ENCODE measurements at regions not wholly inside any gene's neighbourhood (a gene's known extent, or its start where the extent isn't known, plus 50 kb on each side); places are given as distances from the start of the nearest gene placed in this dataset.

GRCh38 chr14:84554136-84554535 is 975.8 kb upstream of the FLRT2 start:
- DNase-seq (ENCODE audit: low spot score in 2 of 2) = no peak
- intact Hi-C loops (cut with DNase I; ENCODE audit: low total_unique reads) = no loop called here
- no peak for TF ChIP-seq POLR2A (IDR thresholded peaks at IDR 0.05)
- TF ChIP-seq CTCF (IDR thresholded peaks at IDR 0.05) = no peak
- H3K4me3 ChIP-seq (ENCODE audit: low read depth, poor library complexity, severe bottlenecking) = no peak overlapping the region
- 80 to 84% methylated on average over 3 of the region's 3 CpGs for WGBS, 2 donors

GRCh38 chr14:84555493-84555892 is 974.5 kb upstream of the FLRT2 start:
- intact Hi-C loops (cut with DNase I; ENCODE audit: low total_unique reads) = no loop called here
- H3K4me3 ChIP-seq (ENCODE audit: low read depth, poor library complexity, severe bottlenecking) = no peak overlapping the region
- 90% methylated on average over 2 of the region's 2 CpGs for WGBS, 2 donors
- DNase-seq (ENCODE audit: low spot score in 2 of 2) = no peak
- TF ChIP-seq CTCF (IDR thresholded peaks at IDR 0.05) = no peak
- no peak for TF ChIP-seq POLR2A (IDR thresholded peaks at IDR 0.05)

GRCh38 chr14:84566109-84566508 is 963.8 kb upstream of the FLRT2 start:
- no peak for TF ChIP-seq POLR2A (IDR thresholded peaks at IDR 0.05)
- intact Hi-C loops (cut with DNase I; ENCODE audit: low total_unique reads) = no loop called here
- 92 to 96% methylated on average over 6 of the region's 6 CpGs for WGBS, 2 donors
- DNase-seq (ENCODE audit: low spot score in 2 of 2) = no peak
- H3K4me3 ChIP-seq (ENCODE audit: low read depth, poor library complexity, severe bottlenecking) = no peak overlapping the region

DNA sequence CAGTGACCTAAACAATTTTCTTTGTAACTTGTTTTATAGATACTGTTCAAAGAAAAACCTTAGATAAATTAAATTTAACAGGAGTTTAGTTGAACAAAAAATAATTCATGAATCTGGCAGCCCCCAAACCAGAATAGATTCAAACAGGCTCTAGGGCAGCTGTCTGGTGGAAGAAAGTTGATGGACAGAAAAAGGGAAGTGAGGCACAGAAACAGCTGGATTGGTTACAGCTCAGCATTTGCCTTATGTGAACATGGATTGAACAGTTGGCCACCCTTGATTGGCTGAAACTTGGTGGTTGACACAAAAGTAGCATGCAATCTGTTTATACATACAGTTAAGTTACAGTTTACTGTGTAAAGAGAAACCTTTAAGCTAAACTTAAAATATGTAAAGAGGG is 954.3 kb upstream of the FLRT2 start:
- intact Hi-C loops (cut with DNase I; ENCODE audit: low total_unique reads) = no loop called here
- no peak overlapping the region for H3K4me3 ChIP-seq (ENCODE audit: low read depth, poor library complexity, severe bottlenecking)
- TF ChIP-seq CTCF (IDR thresholded peaks at IDR 0.05) = no peak
- TF ChIP-seq POLR2A (IDR thresholded peaks at IDR 0.05) = no peak
- no peak for DNase-seq (ENCODE audit: low spot score in 2 of 2)

DNA sequence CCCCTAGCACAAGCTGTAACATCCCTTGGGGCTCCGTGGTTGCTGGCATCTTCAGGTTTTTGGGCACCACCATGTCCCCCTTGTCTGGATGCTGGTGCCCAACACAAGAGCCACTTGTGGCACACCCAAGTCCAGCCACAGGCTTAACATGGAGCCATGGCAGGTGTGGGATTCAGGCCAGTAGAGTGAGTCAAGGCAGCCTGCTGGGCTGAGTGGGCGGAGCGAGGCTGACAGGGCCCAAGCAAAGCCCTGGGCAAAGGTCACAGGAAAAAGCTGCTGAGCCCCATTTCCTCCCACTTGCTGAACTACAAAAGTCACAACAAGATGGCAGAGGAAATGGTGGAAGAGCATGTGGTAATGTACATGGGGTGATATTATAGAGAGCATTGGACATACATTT is 950.7 kb upstream of the FLRT2 start:
- WGBS, 2 donors = 94 to 99% methylated on average over 3 of the region's 3 CpGs

DNA sequence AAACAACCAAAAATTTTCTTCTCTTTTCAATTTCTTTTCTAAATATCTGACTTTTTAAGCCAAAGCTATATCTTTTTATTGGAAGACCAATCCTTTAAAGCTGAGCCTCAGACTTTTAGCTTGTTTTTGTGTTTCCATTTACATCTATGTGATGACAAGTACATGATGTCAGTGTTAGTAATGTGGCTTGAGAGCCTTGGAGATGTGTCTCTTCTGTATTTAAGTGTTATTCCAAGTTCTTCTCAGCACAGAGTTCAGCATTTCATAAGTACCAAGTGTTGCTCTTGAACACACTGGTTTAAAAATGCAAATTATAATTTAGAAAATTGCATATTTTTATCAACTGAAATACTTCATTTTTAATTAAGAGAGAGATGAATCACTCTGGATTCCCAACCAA is 948.9 kb upstream of the FLRT2 start:
- DNase-seq (ENCODE audit: low spot score in 2 of 2) = no peak
- no peak for TF ChIP-seq POLR2A (IDR thresholded peaks at IDR 0.05)
- TF ChIP-seq CTCF (IDR thresholded peaks at IDR 0.05) = no peak
- H3K4me3 ChIP-seq (ENCODE audit: low read depth, poor library complexity, severe bottlenecking) = no peak overlapping the region
- intact Hi-C loops (cut with DNase I; ENCODE audit: low total_unique reads) = no loop called here

More for the DNA sequence above, 950.7 kb upstream of the FLRT2 start:
- no peak overlapping the region for H3K4me3 ChIP-seq (ENCODE audit: low read depth, poor library complexity, severe bottlenecking)
- TF ChIP-seq CTCF (IDR thresholded peaks at IDR 0.05) (no peak), POLR2A (IDR thresholded peaks at IDR 0.05) (no peak)
- intact Hi-C loops (cut with DNase I; ENCODE audit: low total_unique reads) = no loop called here
- DNase-seq (ENCODE audit: low spot score in 2 of 2) = no peak
